HUES6 (cell line): ENCODE measurements at regions not wholly inside any gene's neighbourhood (a gene's known extent, or its start where the extent isn't known, plus 50 kb on each side); places are given as distances from the start of the nearest gene placed in this dataset.
"Not testable (repeated sequence)": the region's sequence is repeated elsewhere in the genome, so short reads cannot be mapped to it uniquely, and the experiment has no call there.

ENCODE experiments used
- H3K27ac ChIP-seq: 2 replicates; pipeline ENCODE4 v1.7.0; 2013; ENCODE audit warnings: low read depth, mild to moderate bottlenecking, low read length, inconsistent platforms
- H3K27me3 ChIP-seq: 2 replicates; pipeline ENCODE4 v1.6.1; 2013; ENCODE audit warnings: low read length; ENCODE audit not compliant: control insufficient read depth, insufficient read depth
- H3K36me3 ChIP-seq: 2 replicates; pipeline ENCODE4 v1.6.1; 2013; ENCODE audit warnings: low read length; ENCODE audit not compliant: control insufficient read depth, insufficient read depth
- H3K4me1 ChIP-seq: 2 replicates; pipeline ENCODE4 v1.6.1; 2013; ENCODE audit warnings: low read length; ENCODE audit not compliant: control insufficient read depth, insufficient read depth
- H3K4me3 ChIP-seq: 2 replicates; pipeline ENCODE4 v1.5.1; 2013; ENCODE audit warnings: low read depth, low read length
- H3K9ac ChIP-seq: one replicate; pipeline ENCODE4 v1.6.1; 2013; ENCODE audit warnings: mild to moderate bottlenecking, low read length
- H3K9me3 ChIP-seq: 2 replicates; pipeline ENCODE4 v1.6.1; 2013; ENCODE audit warnings: low read depth, low read length; ENCODE audit not compliant: control insufficient read depth, insufficient read depth

DNA sequence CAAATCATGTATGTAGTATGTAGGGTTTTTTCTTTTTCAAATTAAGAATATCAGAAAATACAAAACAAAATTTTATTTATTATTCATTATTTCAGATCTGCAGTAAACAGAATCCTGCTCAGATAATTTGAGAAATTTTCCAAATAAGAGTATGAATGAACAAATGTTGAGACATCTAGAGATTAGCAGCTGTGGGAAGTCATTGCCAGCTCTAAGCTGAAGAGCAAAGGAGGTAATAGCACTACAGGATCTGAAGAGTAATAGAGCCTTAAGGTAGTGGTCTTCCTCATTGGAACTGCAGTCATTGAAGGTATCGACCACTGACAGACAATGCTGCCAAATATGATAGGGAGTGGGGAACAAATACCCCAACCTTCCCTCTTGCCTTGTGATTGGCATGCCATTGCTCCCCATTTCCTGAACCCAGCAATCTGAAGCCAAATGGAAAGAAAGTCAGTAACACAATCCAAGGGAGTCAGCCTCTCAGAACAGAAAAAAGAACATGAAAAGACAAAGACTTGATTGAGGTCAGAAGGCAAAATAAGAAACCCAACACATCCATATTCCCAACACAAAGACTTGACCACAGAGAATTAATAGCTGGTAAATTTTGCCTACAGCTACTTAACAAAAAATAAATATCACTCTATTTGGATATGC is 963.4 kb upstream of the ADAMTS5 start:
- H3K4me1 ChIP-seq, H3K9me3 ChIP-seq, H3K27ac ChIP-seq, H3K36me3 ChIP-seq, H3K9ac ChIP-seq, H3K27me3 ChIP-seq, H3K4me3 ChIP-seq: not testable (repeated sequence)

DNA sequence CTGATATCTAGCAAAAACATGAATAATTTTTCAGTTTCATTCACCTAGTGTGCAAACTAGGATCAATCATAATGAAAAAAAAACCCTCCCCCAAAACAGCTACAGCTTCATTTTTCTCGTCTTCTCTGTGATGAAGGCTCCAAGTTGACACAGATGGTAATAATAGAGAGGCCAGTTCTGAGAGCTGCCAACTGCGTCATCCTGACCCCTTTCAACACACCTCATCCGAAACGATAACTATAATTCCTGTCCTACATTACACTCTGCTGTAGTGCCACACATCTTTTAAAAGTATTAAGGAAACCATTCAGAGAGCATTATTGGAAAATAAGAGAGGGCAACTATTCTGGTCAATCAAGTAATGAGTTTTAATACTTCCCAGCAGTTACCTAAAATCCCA is 962.3 kb upstream of the ADAMTS5 start:
- not testable (repeated sequence) for H3K9me3 ChIP-seq, H3K36me3 ChIP-seq, H3K9ac ChIP-seq, H3K27ac ChIP-seq, H3K27me3 ChIP-seq, H3K4me1 ChIP-seq, H3K4me3 ChIP-seq

GRCh38 chr21:27928534-27929115 is 961.7 kb upstream of the ADAMTS5 start:
- H3K4me1 ChIP-seq, H3K36me3 ChIP-seq, H3K27me3 ChIP-seq, H3K9me3 ChIP-seq, H3K27ac ChIP-seq, H3K4me3 ChIP-seq, H3K9ac ChIP-seq: not testable (repeated sequence)

- H3K4me1 ChIP-seq, H3K4me3 ChIP-seq, H3K36me3 ChIP-seq, H3K9me3 ChIP-seq, H3K27me3 ChIP-seq, H3K9ac ChIP-seq, H3K27ac ChIP-seq: not testable (repeated sequence)
Observed at GRCh38 chr21:27921421-27921820, 954.5 kb upstream of the ADAMTS5 start.

DNA sequence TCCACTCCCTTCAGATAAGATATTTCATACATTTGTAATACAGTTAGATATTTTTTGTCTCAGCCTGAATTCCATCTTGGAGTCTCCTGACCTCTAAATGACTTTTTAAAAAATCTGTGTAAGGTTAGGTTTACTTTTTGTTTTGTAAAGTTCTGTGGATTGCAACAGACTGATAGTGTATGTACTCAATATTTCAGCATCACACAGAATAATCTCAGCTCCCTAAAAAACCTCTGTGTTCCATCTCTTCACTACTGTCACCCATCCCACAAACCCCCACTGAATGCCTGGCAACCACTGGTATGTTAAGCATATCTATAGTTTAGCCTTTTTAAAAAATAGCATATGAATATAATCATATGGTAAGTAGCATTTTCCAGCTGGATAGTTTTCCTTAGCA is 951.1 kb upstream of the ADAMTS5 start:
- H3K4me3 ChIP-seq, H3K9ac ChIP-seq, H3K27me3 ChIP-seq, H3K4me1 ChIP-seq, H3K27ac ChIP-seq, H3K36me3 ChIP-seq, H3K9me3 ChIP-seq: not testable (repeated sequence)

GRCh38 chr21:27916326-27916725 is 949.4 kb upstream of the ADAMTS5 start:
- H3K27ac ChIP-seq, H3K36me3 ChIP-seq, H3K9ac ChIP-seq, H3K9me3 ChIP-seq, H3K4me3 ChIP-seq, H3K4me1 ChIP-seq, H3K27me3 ChIP-seq: not testable (repeated sequence)

DNA sequence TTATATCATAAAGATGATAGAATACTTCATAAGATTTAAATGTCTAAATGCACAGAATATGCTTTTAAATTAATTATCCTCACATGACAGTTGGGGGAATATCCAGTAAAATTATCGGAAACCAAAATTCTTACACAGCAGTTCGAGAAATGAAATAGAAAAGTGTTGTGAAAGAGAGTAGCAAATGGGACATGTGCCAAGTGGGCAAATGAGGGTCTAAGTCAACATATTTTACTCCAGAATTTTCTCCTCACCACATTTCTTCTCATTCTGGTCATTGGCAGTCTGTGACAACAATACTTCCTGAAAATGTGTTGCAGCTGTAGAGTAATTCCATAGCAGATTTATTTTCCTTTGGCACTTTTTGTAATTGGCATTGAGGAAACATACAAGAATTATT is 945.2 kb upstream of the ADAMTS5 start:
- H3K27me3 ChIP-seq, H3K9ac ChIP-seq, H3K27ac ChIP-seq, H3K9me3 ChIP-seq, H3K4me1 ChIP-seq, H3K36me3 ChIP-seq, H3K4me3 ChIP-seq: not testable (repeated sequence)

DNA sequence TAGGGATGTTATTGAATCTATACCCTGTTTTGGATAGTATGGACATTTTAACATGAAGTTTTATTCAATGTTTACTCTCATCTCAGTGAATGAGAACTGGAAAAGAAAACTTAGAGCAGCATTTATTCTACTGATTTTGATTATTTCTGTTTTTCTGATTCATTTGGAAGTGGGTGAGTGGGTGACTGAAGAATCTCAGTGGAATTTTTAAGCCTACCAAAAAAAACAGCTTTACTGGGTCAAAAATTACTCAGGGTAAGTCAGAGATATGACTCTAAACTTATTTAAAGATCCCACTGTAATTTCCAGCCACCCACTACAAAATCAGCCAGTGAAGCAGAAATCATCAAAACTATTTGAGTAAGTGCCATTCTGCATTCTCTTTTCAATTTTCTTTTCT is 942.6 kb upstream of the ADAMTS5 start:
- not testable (repeated sequence) for H3K4me1 ChIP-seq, H3K27ac ChIP-seq, H3K4me3 ChIP-seq, H3K9me3 ChIP-seq, H3K9ac ChIP-seq, H3K36me3 ChIP-seq, H3K27me3 ChIP-seq

DNA sequence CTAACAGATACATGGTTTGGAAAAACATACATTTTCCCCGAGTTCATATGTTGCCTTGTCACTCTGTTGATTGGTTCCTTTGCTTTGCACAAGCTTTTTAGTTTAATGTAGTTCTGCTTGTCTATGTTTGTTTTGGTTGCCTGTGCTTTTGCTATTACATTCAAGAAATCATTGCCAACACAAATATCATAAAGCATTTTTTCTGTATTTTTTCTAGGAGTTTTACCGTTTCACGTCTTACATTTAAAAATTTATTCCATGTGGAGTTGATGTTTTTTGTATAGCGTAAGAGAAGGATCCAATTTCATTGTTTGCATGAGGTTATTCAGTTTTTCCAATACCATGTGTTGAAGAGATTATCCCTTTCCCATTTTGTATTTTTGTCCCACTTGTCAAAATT is 941.9 kb upstream of the ADAMTS5 start:
- not testable (repeated sequence) for H3K27ac ChIP-seq, H3K4me1 ChIP-seq, H3K9ac ChIP-seq, H3K9me3 ChIP-seq, H3K27me3 ChIP-seq, H3K4me3 ChIP-seq, H3K36me3 ChIP-seq

DNA sequence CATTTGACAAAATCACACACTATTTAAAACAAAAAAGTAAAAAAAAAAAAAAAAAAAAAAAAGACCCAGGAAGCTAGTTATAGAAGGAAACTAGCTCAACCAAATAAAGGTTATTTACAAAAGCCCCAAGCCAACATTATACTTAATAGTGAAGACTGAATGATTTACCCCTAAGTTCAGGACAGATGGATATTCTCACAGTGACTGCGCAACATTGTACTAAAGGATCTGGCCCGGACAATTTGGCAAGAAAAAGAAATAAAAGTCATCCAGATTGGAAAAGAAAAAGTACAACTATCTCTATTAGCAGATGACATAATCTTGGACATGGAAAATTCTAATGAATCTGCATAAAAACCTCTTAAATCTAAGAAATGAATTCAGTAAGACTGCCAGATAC is 936.0 kb upstream of the ADAMTS5 start:
- H3K4me1 ChIP-seq, H3K27ac ChIP-seq, H3K9ac ChIP-seq, H3K27me3 ChIP-seq, H3K4me3 ChIP-seq, H3K36me3 ChIP-seq, H3K9me3 ChIP-seq: not testable (repeated sequence)

- H3K9ac ChIP-seq, H3K4me3 ChIP-seq, H3K9me3 ChIP-seq, H3K36me3 ChIP-seq, H3K27me3 ChIP-seq, H3K27ac ChIP-seq, H3K4me1 ChIP-seq: not testable (repeated sequence)
Observed at GRCh38 chr21:27893619-27894018, 926.7 kb upstream of the ADAMTS5 start.

GRCh38 chr21:27891495-27891894 is 924.6 kb upstream of the ADAMTS5 start:
- H3K4me3 ChIP-seq = not testable (repeated sequence)

More at GRCh38 chr21:27891495-27891894, 924.6 kb upstream of the ADAMTS5 start:
- H3K27me3 ChIP-seq, H3K36me3 ChIP-seq, H3K4me1 ChIP-seq, H3K9ac ChIP-seq, H3K27ac ChIP-seq, H3K9me3 ChIP-seq: not testable (repeated sequence)
